Fibroblast of lung (primary cell): ENCODE measurements at regions not wholly inside any gene's neighbourhood (a gene's known extent, or its start where the extent isn't known, plus 50 kb on each side); places are given as distances from the start of the nearest gene placed in this dataset.

ENCODE experiments used
- DNase-seq, 2 donors: peaks; one replicate each; pipeline versions ENCODE4 v3.0.0 to v3.0.0-alpha.2; 2010; ENCODE audit warnings: low read depth in 2 of 2
- H2AFZ ChIP-seq: 2 replicates; pipeline ENCODE4 v1.5.1; 2012; ENCODE audit warnings: low read length, control low read depth, inconsistent platforms
- H3K27ac ChIP-seq: 2 replicates; pipeline ENCODE4 v1.5.1; 2011; ENCODE audit warnings: low read length, control low read depth; ENCODE audit not compliant: insufficient read depth
- H3K27me3 ChIP-seq: 2 replicates; pipeline ENCODE4 v1.5.1; 2011; ENCODE audit warnings: mild to moderate bottlenecking, low read length; ENCODE audit not compliant: control insufficient read depth, insufficient read depth
- H3K36me3 ChIP-seq: 2 replicates; pipeline ENCODE4 v1.5.1; 2011; ENCODE audit warnings: low read length; ENCODE audit not compliant: control insufficient read depth, insufficient read depth
- H3K4me1 ChIP-seq: 2 replicates; pipeline ENCODE4 v1.5.1; 2011; ENCODE audit warnings: low read length; ENCODE audit not compliant: control insufficient read depth, insufficient read depth; ENCODE audit errors: extremely low read depth
- H3K4me2 ChIP-seq: 2 replicates; pipeline ENCODE4 v1.5.1; 2011; ENCODE audit warnings: low read length, control low read depth; ENCODE audit not compliant: insufficient read depth; ENCODE audit errors: extremely low read depth
- H3K4me3 ChIP-seq, 4 experiments: fragments of 200-600 bp in 1 of 4; sonication (generic) in 1 of 4; replicated peaks in 1 of 4; 2 replicates each; pipeline ENCODE4 v1.5.1; 2011 to 2016; ENCODE audit warnings: low read length in 4 of 4, low read depth in 3 of 4, mild to moderate bottlenecking in 3 of 4, control low read depth in 2 of 4, inconsistent platforms in 1 of 4, mixed read lengths in 1 of 4; ENCODE audit not compliant: insufficient read depth in 1 of 4; ENCODE audit errors: control extremely low read depth in 1 of 4
- H3K79me2 ChIP-seq: 2 replicates; pipeline ENCODE4 v1.5.1; 2012; ENCODE audit warnings: mild to moderate bottlenecking, low read length, inconsistent platforms; ENCODE audit not compliant: control insufficient read depth, insufficient read depth
- H3K9ac ChIP-seq: 2 replicates; pipeline ENCODE4 v1.5.1; 2011; ENCODE audit warnings: mild to moderate bottlenecking, low read length, control low read depth; ENCODE audit not compliant: insufficient read depth
- H3K9me3 ChIP-seq: 2 replicates; pipeline ENCODE4 v1.5.1; 2012; ENCODE audit warnings: low read depth, low read length; ENCODE audit not compliant: control insufficient read depth, insufficient read depth
- H4K20me1 ChIP-seq: 2 replicates; pipeline ENCODE4 v1.5.1; 2011; ENCODE audit warnings: low read length; ENCODE audit not compliant: control insufficient read depth, insufficient read depth; ENCODE audit errors: extremely low read depth
- CTCF ChIP-seq, 2 donors: IDR thresholded peaks in 1 of 2; conservative IDR thresholded peaks in 1 of 2; 1 replicate in 1 of 2; 2 replicates in 1 of 2; pipeline ENCODE4 v1.5.1; 2011 to 2012; ENCODE audit warnings: low read length in 2 of 2, control low read depth in 1 of 2, inconsistent platforms in 1 of 2, low read depth in 1 of 2, mild to moderate bottlenecking in 1 of 2
- EZH2 ChIP-seq: IDR thresholded peaks from 2 replicates; pipeline ENCODE4 v1.5.1; 2012; ENCODE audit warnings: low read length, control low read depth, mild to moderate bottlenecking; ENCODE audit errors: missing control alignments

- no peak for DNase-seq
- no peak for TF ChIP-seq CTCF (conservative IDR thresholded peaks at IDR 0.05 in 1 of 2, IDR thresholded peaks at IDR 0.05 in 1 of 2; ENCODE audit: low read depth in 1 of 2, low read length in 2 of 2)
- no peak for TF ChIP-seq EZH2
- Histone ChIP-seq H3K9ac (no peak overlapping the region), H3K9me3 (no peaks in the 10 kb centered on the region), H3K4me2 (no peak overlapping the region), H4K20me1 (no peaks in the 10 kb centered on the region), H3K27ac (no peak overlapping the region), H3K79me2 (no peaks in the 10 kb centered on the region), H3K36me3 (no peaks in the 10 kb centered on the region), H3K27me3 (no peaks in the 10 kb centered on the region), H2AFZ (no peak overlapping the region), H3K4me3 (no peak overlapping the region), H3K4me1 (no peaks in the 10 kb centered on the region)
Observed at GRCh38 chr3:89867286-89867685, 759.9 kb downstream of the EPHA3 start.

- no peaks in the 10 kb centered on the region for H3K4me1 ChIP-seq
- no peaks in the 10 kb centered on the region for H3K9me3 ChIP-seq
- H3K27ac ChIP-seq: no peak overlapping the region
- H3K4me2 ChIP-seq: no peak overlapping the region
- DNase-seq: no peak
- no peak for TF ChIP-seq EZH2
- H3K4me3 ChIP-seq: no peak overlapping the region
- no peaks in the 10 kb centered on the region for H3K79me2 ChIP-seq
- H4K20me1 ChIP-seq: no peaks in the 10 kb centered on the region
- H3K9ac ChIP-seq: no peak overlapping the region
- H3K36me3 ChIP-seq: no peaks in the 10 kb centered on the region
- H3K27me3 ChIP-seq: no peaks in the 10 kb centered on the region
- no peak overlapping the region for H2AFZ ChIP-seq
Observed at GRCh38 chr3:89876116-89876515, 768.7 kb downstream of the EPHA3 start.

GRCh38 chr3:89877230-89877629 lies 769.8 kb downstream of the EPHA3 start:
- H3K4me1 ChIP-seq: no peaks in the 10 kb centered on the region
- no peaks in the 10 kb centered on the region for H4K20me1 ChIP-seq
- no peaks in the 10 kb centered on the region for H3K27me3 ChIP-seq
- no peak overlapping the region for H3K27ac ChIP-seq
- H3K36me3 ChIP-seq: no peaks in the 10 kb centered on the region
- DNase-seq: no peak
- H3K9me3 ChIP-seq: no peaks in the 10 kb centered on the region
- no peak overlapping the region for H3K4me3 ChIP-seq
- no peak overlapping the region for H3K9ac ChIP-seq
- no peaks in the 10 kb centered on the region for H3K79me2 ChIP-seq
- H2AFZ ChIP-seq: no peak overlapping the region
- H3K4me2 ChIP-seq: no peak overlapping the region
- no peak for TF ChIP-seq EZH2
- no peak for TF ChIP-seq CTCF (conservative IDR thresholded peaks at IDR 0.05 in 1 of 2, IDR thresholded peaks at IDR 0.05 in 1 of 2; ENCODE audit: low read depth in 1 of 2, low read length in 2 of 2)
